Esophagus squamous epithelium (tissue), 4 donors: ENCODE measurements at regions not wholly inside any gene's neighbourhood (a gene's known extent, or its start where the extent isn't known, plus 50 kb on each side); places are given as distances from the start of the nearest gene placed in this dataset.
"Not testable (repeated sequence)": the region's sequence is repeated elsewhere in the genome, so short reads cannot be mapped to it uniquely, and the experiment has no call there.

ENCODE experiments used
- POLR2A ChIP-seq, 4 donors: fragments of 450-650 bp; IDR thresholded peaks; one replicate each; pipeline ENCODE4 v1.6.1; 2017; ENCODE audit warnings: antibody characterized with exemption in 4 of 4, mild to moderate bottlenecking in 4 of 4, moderate library complexity in 3 of 4
- TF ChIP-seq, protein P1 (sequence below), 6 experiments: fragments of 450-650 bp in 4 of 6; fragments of 200-600 bp in 2 of 6; sonication (generic) in 2 of 6; IDR thresholded peaks; one replicate each; pipeline ENCODE4 v1.5.1; 2016 to 2019; ENCODE audit warnings: antibody characterized with exemption in 6 of 6, mild to moderate bottlenecking in 4 of 6, moderate library complexity in 4 of 6

DNA sequence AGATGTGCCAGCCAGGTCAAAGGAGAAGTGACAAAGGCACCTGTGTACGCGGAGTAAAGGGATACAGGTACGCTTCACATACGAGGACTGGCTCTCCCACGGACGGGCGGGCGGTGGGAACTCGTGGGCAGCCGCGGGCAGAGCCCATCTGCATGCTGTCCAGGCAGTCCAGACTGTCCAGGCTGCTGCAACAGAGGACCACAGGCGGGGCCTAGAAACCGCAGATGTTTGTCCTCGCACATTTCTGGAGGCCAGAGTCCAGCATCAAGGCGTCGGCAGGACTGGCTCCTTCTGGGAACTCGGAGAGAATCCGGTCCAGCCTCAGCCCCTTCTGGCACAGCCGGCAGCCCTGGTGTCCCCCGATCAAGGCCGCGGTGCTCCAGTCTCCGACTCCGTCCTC lies 5464.3 kb upstream of the TPTE start:
- TF ChIP-seq, protein P1, sequence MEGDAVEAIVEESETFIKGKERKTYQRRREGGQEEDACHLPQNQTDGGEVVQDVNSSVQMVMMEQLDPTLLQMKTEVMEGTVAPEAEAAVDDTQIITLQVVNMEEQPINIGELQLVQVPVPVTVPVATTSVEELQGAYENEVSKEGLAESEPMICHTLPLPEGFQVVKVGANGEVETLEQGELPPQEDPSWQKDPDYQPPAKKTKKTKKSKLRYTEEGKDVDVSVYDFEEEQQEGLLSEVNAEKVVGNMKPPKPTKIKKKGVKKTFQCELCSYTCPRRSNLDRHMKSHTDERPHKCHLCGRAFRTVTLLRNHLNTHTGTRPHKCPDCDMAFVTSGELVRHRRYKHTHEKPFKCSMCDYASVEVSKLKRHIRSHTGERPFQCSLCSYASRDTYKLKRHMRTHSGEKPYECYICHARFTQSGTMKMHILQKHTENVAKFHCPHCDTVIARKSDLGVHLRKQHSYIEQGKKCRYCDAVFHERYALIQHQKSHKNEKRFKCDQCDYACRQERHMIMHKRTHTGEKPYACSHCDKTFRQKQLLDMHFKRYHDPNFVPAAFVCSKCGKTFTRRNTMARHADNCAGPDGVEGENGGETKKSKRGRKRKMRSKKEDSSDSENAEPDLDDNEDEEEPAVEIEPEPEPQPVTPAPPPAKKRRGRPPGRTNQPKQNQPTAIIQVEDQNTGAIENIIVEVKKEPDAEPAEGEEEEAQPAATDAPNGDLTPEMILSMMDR (IDR thresholded peaks at IDR 0.05): not testable (repeated sequence)
- not testable (repeated sequence) for TF ChIP-seq POLR2A (IDR thresholded peaks at IDR 0.05)
